Panc1 (cell line): ENCODE measurements at regions not wholly inside any gene's neighbourhood (a gene's known extent, or its start where the extent isn't known, plus 50 kb on each side); places are given as distances from the start of the nearest gene placed in this dataset.

ENCODE experiments used
- CTCF ChIP-seq: fragments of 450-650 bp; IDR thresholded peaks from 2 replicates; pipeline ENCODE4 v1.5.1; 2017; ENCODE audit warnings: mild to moderate bottlenecking
- POLR2AphosphoS5 ChIP-seq: IDR thresholded peaks from 2 replicates; pipeline ENCODE4 v1.6.1; 2012; ENCODE audit warnings: mild to moderate bottlenecking, low read depth, low read length, moderate library complexity
- REST ChIP-seq, 2 experiments: IDR thresholded peaks; 2 replicates each; pipeline ENCODE4 v1.6.1; 2011 to 2012; ENCODE audit warnings: low read depth in 2 of 2, control low read depth in 1 of 2, low read length in 1 of 2, mild to moderate bottlenecking in 1 of 2, moderate library complexity in 1 of 2; ENCODE audit not compliant: insufficient read depth in 1 of 2

- TF ChIP-seq CTCF (no peak), REST (IDR thresholded peaks at IDR 0.05; ENCODE audit: insufficient read depth in 1 of 2, low read depth in 2 of 2, low read length in 1 of 2) (no peak), POLR2AphosphoS5 (no peak)
These were observed 125.8 kb downstream of the DLL1 start for GRCh38 chr6:170165085-170165470.
